Astrocyte of the cerebellum (primary cell): ENCODE measurements at regions not wholly inside any gene's neighbourhood (a gene's known extent, or its start where the extent isn't known, plus 50 kb on each side); places are given as distances from the start of the nearest gene placed in this dataset.

Source experiments
- DNase-seq: peaks from one replicate; pipeline ENCODE4 v3.0.0-alpha.2; 2011; ENCODE audit warnings: low read depth
- H3K4me3 ChIP-seq: 2 replicates; pipeline ENCODE4 v1.5.1; 2011; ENCODE audit warnings: mild to moderate bottlenecking, low read depth, low read length, moderate library complexity
- CTCF ChIP-seq: IDR thresholded peaks from 2 replicates; pipeline ENCODE4 v1.5.1; 2012; ENCODE audit warnings: low read length, low read depth, moderate library complexity, mild to moderate bottlenecking; ENCODE audit errors: missing control alignments
- in situ Hi-C: cut with HindIII; loops from 2 replicates; pipeline ENCODE4 v1.10.0; 2017; ENCODE audit warnings: low sequenced_read_pairs

- DNase-seq = no peak
- TF ChIP-seq CTCF = no peak
- H3K4me3 ChIP-seq = no peak overlapping the region
- in situ Hi-C loops = no loop called here
Measured at GRCh38 chr2:3981446-3981987, 278.1 kb downstream of the DCDC2C start.

- no peak for TF ChIP-seq CTCF
Measured at GRCh38 chr2:3982160-3982559, 278.8 kb downstream of the DCDC2C start.

GRCh38 chr2:3986063-3986462 is 282.7 kb downstream of the DCDC2C start:
- no peak for TF ChIP-seq CTCF
- DNase-seq = no peak
- in situ Hi-C loops = no loop called here
- H3K4me3 ChIP-seq = no peak overlapping the region

More at GRCh38 chr2:3982160-3982559, 278.8 kb downstream of the DCDC2C start:
- no peak overlapping the region for H3K4me3 ChIP-seq
- in situ Hi-C loops = no loop called here
- no peak for DNase-seq

- no peak overlapping the region for H3K4me3 ChIP-seq
- in situ Hi-C loops = no loop called here
- no peak for DNase-seq
- TF ChIP-seq CTCF = no peak
Measured at GRCh38 chr2:3986530-3987258, 283.3 kb downstream of the DCDC2C start.

GRCh38 chr2:4002841-4003403 is 299.5 kb downstream of the DCDC2C start:
- no peak for TF ChIP-seq CTCF
- no peak overlapping the region for H3K4me3 ChIP-seq
- DNase-seq = no peak
- in situ Hi-C loops = no loop called here

- no peak overlapping the region for H3K4me3 ChIP-seq
- DNase-seq = no peak
- TF ChIP-seq CTCF = no peak
- in situ Hi-C loops = no loop called here
Measured at GRCh38 chr2:4012197-4012596, 308.8 kb downstream of the DCDC2C start.
